Mammary epithelial cell (primary cell): ENCODE measurements at regions not wholly inside any gene's neighbourhood (a gene's known extent, or its start where the extent isn't known, plus 50 kb on each side); places are given as distances from the start of the nearest gene placed in this dataset.

Source experiments
- CTCF ChIP-seq, 2 donors: IDR thresholded peaks in 1 of 2; conservative IDR thresholded peaks in 1 of 2; 2 replicates each; pipeline ENCODE4 v1.5.1; 2011 to 2012; ENCODE audit warnings: inconsistent platforms in 2 of 2, low read length in 2 of 2, mild to moderate bottlenecking in 2 of 2, control low read depth in 1 of 2, low read depth in 1 of 2; ENCODE audit not compliant: insufficient read depth in 1 of 2; ENCODE audit errors: extremely low read depth in 1 of 2
- EZH2 ChIP-seq: IDR thresholded peaks from 2 replicates; pipeline ENCODE4 v1.6.1; 2012; ENCODE audit warnings: low read length, inconsistent platforms, borderline replicate concordance

DNA sequence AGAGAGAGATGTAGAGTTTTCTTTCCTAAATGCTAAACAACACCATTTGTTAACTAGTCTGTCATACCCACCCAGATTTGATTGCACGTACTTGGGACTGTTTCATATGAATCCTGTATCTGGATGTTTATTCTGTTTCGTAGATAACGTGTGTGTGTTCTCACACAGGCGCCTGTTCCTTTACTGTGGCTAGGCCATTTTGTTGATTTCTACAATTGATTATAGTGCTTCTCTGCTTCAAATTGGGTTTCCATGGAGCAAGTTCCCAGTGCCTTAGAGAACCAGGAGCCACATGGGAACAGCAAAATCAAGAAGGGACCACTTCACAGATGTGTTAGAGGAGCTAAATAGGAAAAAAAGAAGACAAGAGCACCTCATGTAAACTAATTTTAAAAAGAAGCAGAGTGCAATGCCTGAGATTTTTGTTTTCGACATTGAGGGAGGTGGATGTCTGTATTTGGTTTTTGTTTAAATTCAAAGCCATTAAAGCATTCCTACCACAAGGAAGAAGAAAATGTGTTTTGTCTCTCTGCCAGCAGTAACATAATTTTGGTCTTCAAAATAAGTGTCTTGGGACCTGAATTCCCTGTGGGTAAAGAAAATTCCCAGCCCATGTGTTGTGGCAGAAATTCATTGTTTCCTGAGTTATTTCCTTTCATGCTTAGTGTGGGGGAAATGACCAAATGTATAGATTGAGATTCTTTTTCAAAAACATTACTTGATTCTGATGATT, 424.0 kb upstream of the C2CD4B start:
- no peak for TF ChIP-seq CTCF (conservative IDR thresholded peaks at IDR 0.05 in 1 of 2, IDR thresholded peaks at IDR 0.05 in 1 of 2; ENCODE audit: extremely low read depth in 1 of 2, insufficient read depth in 1 of 2, low read depth in 1 of 2, low read length in 2 of 2)
- no peak for TF ChIP-seq EZH2
